ENCODE measurements at regions not wholly inside any gene's neighbourhood (a gene's known extent, or its start where the extent isn't known, plus 50 kb on each side); places are given as distances from the start of the nearest gene placed in this dataset.

GRCh38 chr14:85276161-85276978 is 253.6 kb upstream of the FLRT2 start:
- Histone ChIP-seq H3K27ac (no peak overlapping the region), H3K4me3 (no peak overlapping the region), H3K27me3 (no peaks in the 10 kb centered on the region), H3K9me3 (replicated peaks in 1 of 3) (no peaks in the 10 kb centered on the region), H3K4me1 (replicated peaks in 1 of 2) (no peaks in the 10 kb centered on the region), H3K36me3 (replicated peaks in 1 of 2) (no peaks in the 10 kb centered on the region)
- 74 to 89% (median 76%) methylated on average over 5 of the region's 5 CpGs for WGBS, 4 donors
- TF ChIP-seq CTCF (IDR thresholded peaks at IDR 0.05): no peak
- TF ChIP-seq POLR2A (IDR thresholded peaks at IDR 0.05): no peak
- DNase-seq: no peak
- intact Hi-C loops (cut with DNase I): no loop called here

- no peaks in the 10 kb centered on the region for H3K4me1 ChIP-seq (replicated peaks in 1 of 2)
- TF ChIP-seq CTCF (IDR thresholded peaks at IDR 0.05) (no peak), POLR2A (IDR thresholded peaks at IDR 0.05) (no peak)
- no peaks in the 10 kb centered on the region for H3K36me3 ChIP-seq (replicated peaks in 1 of 2)
- no peak overlapping the region for H3K27ac ChIP-seq
- intact Hi-C loops (cut with DNase I): no loop called here
- H3K9me3 ChIP-seq (replicated peaks in 1 of 3): no peaks in the 10 kb centered on the region
- WGBS, 4 donors: 77 to 81% (median 80%) methylated on average over 2 of the region's 2 CpGs
- DNase-seq: no peak
- H3K27me3 ChIP-seq: no peaks in the 10 kb centered on the region
- H3K4me3 ChIP-seq: no peak overlapping the region
Measured at GRCh38 chr14:85276979-85277228, 253.0 kb upstream of the FLRT2 start.

GRCh38 chr14:85279407-85279806 is 250.5 kb upstream of the FLRT2 start:
- no peaks in the 10 kb centered on the region for H3K9me3 ChIP-seq (replicated peaks in 1 of 3)
- H3K27me3 ChIP-seq: no peaks in the 10 kb centered on the region
- WGBS, 4 donors: 93 to 100% (median 97%) methylated on average over 1 of the region's 1 CpG
- TF ChIP-seq POLR2A (IDR thresholded peaks at IDR 0.05): no peak
- no peak for TF ChIP-seq CTCF (IDR thresholded peaks at IDR 0.05)
- H3K4me3 ChIP-seq: no peak overlapping the region
- intact Hi-C loops (cut with DNase I): no loop called here
- no peak overlapping the region for H3K27ac ChIP-seq
- no peaks in the 10 kb centered on the region for H3K36me3 ChIP-seq (replicated peaks in 1 of 2)
- DNase-seq: no peak
- H3K4me1 ChIP-seq (replicated peaks in 1 of 2): no peaks in the 10 kb centered on the region

GRCh38 chr14:85280074-85280473 is 249.9 kb upstream of the FLRT2 start:
- no peaks in the 10 kb centered on the region for H3K36me3 ChIP-seq (replicated peaks in 1 of 2)
- no peaks in the 10 kb centered on the region for H3K9me3 ChIP-seq (replicated peaks in 1 of 3)
- H3K4me1 ChIP-seq (replicated peaks in 1 of 2): no peaks in the 10 kb centered on the region
- no peak overlapping the region for H3K27ac ChIP-seq
- H3K4me3 ChIP-seq: no peak overlapping the region
- TF ChIP-seq CTCF (IDR thresholded peaks at IDR 0.05) (no peak), POLR2A (IDR thresholded peaks at IDR 0.05) (no peak)
- intact Hi-C loops (cut with DNase I): no loop called here
- H3K27me3 ChIP-seq: no peaks in the 10 kb centered on the region
- DNase-seq: no peak
- 32 to 42% (median 34%) methylated on average over 2 of the region's 2 CpGs for WGBS, 4 donors
